ENCODE measurements at regions not wholly inside any gene's neighbourhood (a gene's known extent, or its start where the extent isn't known, plus 50 kb on each side); places are given as distances from the start of the nearest gene placed in this dataset.

DNA sequence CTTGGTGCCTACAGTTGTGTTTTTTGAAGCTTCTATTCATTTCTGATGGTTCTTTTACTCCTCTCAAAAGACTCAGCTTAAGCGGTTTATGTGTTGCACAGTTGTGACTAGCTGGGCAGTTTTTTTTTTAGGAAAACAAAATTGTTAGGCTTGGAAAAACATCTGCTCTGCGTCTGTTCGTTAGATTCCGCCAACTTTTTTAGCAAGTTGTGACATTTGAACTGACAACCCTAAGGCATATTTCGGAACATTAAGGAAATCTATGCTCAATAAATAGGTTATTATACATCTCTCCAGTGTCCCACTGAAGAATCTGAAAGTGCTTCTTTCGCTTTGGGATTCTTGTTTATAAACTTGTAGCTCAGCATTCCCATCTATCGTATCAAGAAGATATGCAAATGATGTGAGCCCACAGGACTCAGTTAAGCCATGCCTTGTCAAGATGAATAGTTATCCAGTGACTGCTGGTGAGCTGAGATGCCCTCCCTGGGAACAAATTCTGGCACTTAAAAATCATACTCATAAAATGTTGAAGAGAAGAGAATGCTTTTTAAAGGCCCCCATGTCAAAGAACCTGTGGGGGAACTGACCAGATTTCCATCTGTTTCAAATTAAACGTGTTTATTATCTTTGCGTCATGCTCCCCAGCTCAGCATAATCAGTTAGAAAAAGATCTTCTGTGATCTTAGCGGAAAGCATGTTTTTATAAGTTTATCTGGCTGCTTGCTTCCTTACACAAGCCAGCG lies 109.0 kb upstream of the FAM20A start:
- intact Hi-C loops (cut with DNase I; ENCODE audit: low total_unique reads) = no loop called here
- Histone ChIP-seq H3K27ac (no peak overlapping the region), H3K4me1 (no peaks in the 10 kb centered on the region), H3K36me3 (no peaks in the 10 kb centered on the region), H3K27me3 (no peaks in the 10 kb centered on the region), H3K4me3 (no peak overlapping the region), H3K9me3 (no peaks in the 10 kb centered on the region)
- TF ChIP-seq, protein P1, sequence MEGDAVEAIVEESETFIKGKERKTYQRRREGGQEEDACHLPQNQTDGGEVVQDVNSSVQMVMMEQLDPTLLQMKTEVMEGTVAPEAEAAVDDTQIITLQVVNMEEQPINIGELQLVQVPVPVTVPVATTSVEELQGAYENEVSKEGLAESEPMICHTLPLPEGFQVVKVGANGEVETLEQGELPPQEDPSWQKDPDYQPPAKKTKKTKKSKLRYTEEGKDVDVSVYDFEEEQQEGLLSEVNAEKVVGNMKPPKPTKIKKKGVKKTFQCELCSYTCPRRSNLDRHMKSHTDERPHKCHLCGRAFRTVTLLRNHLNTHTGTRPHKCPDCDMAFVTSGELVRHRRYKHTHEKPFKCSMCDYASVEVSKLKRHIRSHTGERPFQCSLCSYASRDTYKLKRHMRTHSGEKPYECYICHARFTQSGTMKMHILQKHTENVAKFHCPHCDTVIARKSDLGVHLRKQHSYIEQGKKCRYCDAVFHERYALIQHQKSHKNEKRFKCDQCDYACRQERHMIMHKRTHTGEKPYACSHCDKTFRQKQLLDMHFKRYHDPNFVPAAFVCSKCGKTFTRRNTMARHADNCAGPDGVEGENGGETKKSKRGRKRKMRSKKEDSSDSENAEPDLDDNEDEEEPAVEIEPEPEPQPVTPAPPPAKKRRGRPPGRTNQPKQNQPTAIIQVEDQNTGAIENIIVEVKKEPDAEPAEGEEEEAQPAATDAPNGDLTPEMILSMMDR (IDR thresholded peaks at IDR 0.05) = no peak
- no peak for DNase-seq

DNA sequence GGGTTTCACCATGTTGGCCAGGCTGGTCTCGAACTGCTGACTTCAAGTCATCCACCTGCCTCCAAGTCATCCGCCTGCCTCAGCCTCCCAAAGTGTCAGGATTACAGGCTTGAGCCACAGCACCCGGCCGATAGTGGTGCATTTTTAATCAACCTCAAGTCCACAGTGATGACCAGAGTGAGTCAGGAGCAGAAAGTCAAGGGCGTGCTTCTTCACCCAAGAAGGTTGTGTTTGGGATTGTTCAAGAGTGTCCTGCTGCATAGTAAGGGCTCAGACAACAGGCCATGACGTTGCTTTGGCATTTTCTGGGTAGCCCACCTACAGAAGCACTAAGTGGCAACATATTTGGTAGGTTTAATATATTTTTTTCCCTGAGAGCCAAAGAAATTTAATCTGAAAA lies 108.3 kb upstream of the FAM20A start:
- no peaks in the 10 kb centered on the region for H3K27me3 ChIP-seq
- H3K9me3 ChIP-seq = no peaks in the 10 kb centered on the region
- no peak for DNase-seq
- TF ChIP-seq, protein P1 (IDR thresholded peaks at IDR 0.05) = no peak
- intact Hi-C loops (cut with DNase I; ENCODE audit: low total_unique reads) = no loop called here
- no peak overlapping the region for H3K27ac ChIP-seq
- no peaks in the 10 kb centered on the region for H3K4me1 ChIP-seq
- H3K4me3 ChIP-seq = no peak overlapping the region
- no peaks in the 10 kb centered on the region for H3K36me3 ChIP-seq

DNA sequence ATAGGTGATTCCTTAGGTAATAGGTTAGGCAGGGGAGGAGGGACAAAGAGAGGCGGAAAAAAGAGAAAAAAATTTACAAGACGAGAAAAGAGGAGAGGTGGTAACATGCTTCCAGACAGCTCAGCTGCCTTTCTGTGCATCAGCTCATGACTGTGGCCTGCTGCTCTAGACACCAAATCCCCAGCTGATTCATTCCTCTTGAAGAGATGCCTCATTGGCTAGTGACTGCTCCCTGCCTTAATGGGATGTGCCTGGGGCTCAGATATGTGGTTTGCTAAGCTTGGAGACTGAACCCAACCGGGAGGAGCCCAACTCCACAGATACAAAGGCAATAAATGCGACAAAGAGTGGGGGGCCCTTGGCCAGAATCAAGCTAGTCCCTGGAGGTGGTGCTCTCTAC lies 105.9 kb upstream of the FAM20A start:
- no peak for DNase-seq
- Histone ChIP-seq H3K27ac (no peak overlapping the region), H3K27me3 (no peaks in the 10 kb centered on the region), H3K9me3 (no peaks in the 10 kb centered on the region), H3K4me1 (no peaks in the 10 kb centered on the region), H3K36me3 (no peaks in the 10 kb centered on the region), H3K4me3 (no peak overlapping the region)
- intact Hi-C loops (cut with DNase I; ENCODE audit: low total_unique reads) = no loop called here
- TF ChIP-seq, protein P1 (IDR thresholded peaks at IDR 0.05) = no peak

DNA sequence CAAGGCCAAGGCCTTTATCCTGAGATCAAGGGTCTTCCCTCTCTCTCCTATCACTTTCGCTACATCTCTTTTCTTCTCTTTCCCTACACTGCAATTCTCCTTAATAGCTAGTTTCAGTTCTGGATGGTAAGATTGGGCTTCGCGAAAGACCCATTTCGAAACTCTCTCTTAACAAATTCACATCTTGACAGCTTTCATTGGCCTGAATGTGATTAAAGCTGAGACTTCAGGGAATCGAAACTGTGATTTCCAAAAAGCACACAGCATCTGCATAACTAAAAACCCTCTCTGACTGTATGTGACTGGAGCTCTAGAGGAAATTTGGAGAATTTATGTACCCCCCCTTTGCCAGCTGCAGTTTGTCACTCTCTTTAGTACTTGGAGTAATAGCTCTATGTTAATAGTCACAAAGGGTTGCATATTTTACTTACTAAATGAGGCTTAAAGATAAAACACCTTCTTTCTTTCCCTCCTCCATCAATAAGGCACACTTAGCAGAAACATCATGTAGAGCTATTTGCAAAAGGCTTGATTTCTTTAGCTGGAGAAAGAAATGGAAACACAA lies 105.3 kb upstream of the FAM20A start:
- Histone ChIP-seq H3K27ac (no peak overlapping the region), H3K4me3 (no peak overlapping the region)
- intact Hi-C loops (cut with DNase I; ENCODE audit: low total_unique reads) = no loop called here

GRCh38 chr17:68705714-68706076 lies 104.5 kb upstream of the FAM20A start:
- no peak for DNase-seq
- no peak overlapping the region for H3K4me3 ChIP-seq
- intact Hi-C loops (cut with DNase I; ENCODE audit: low total_unique reads) = no loop called here
- H3K27ac ChIP-seq = no peak overlapping the region
- H3K27me3 ChIP-seq = no peaks in the 10 kb centered on the region
- no peaks in the 10 kb centered on the region for H3K4me1 ChIP-seq
- TF ChIP-seq, protein P1 (IDR thresholded peaks at IDR 0.05) = no peak
- no peaks in the 10 kb centered on the region for H3K36me3 ChIP-seq
- H3K9me3 ChIP-seq = no peaks in the 10 kb centered on the region

More for the DNA sequence above, 105.3 kb upstream of the FAM20A start:
- no peaks in the 10 kb centered on the region for H3K27me3 ChIP-seq
- no peaks in the 10 kb centered on the region for H3K36me3 ChIP-seq
- no peaks in the 10 kb centered on the region for H3K4me1 ChIP-seq
- no peaks in the 10 kb centered on the region for H3K9me3 ChIP-seq
- no peak for DNase-seq
- TF ChIP-seq, protein P1 (IDR thresholded peaks at IDR 0.05) = no peak

All from tibial artery (tissue), 4 donors.